IPS-NIHi7 (cell line): ENCODE measurements at regions not wholly inside any gene's neighbourhood (a gene's known extent, or its start where the extent isn't known, plus 50 kb on each side); places are given as distances from the start of the nearest gene placed in this dataset.
"Not testable (repeated sequence)": the region's sequence is repeated elsewhere in the genome, so short reads cannot be mapped to it uniquely, and the experiment has no call there.

ENCODE experiments used
- DNase-seq: peaks from one replicate; pipeline ENCODE4 v3.0.0; 2012; ENCODE audit warnings: mixed read lengths; ENCODE audit errors: extremely low spot score

GRCh38 chr6:118719351-118720124 lies 68.1 kb upstream of the CEP85L start:
- DNase-seq, result no peak

DNA sequence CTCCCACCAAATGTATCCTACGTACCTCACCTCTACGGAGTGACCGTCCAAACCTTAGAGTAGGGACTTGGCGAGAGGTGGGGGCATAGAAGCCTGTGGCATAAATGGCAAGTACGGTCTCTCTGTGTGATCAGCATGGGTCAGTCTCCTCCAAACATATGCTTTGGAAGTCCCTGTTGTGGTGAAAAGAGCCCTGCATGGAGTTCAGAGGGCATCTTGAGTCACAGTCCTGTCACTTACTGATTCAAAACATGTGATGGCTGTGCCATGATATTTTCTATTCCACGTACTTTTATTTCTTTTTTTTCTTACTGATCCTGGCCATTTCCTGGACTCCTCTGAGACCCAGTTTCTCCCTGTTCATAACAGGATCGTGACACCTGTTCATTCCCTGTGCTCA lies 67.5 kb upstream of the CEP85L start:
- no peak for DNase-seq

- DNase-seq, result no peak
Measured at GRCh38 chr6:118718297-118718696, 66.9 kb upstream of the CEP85L start.

- no peak for DNase-seq
Measured at GRCh38 chr6:118717106-118717505, 65.7 kb upstream of the CEP85L start.

DNA sequence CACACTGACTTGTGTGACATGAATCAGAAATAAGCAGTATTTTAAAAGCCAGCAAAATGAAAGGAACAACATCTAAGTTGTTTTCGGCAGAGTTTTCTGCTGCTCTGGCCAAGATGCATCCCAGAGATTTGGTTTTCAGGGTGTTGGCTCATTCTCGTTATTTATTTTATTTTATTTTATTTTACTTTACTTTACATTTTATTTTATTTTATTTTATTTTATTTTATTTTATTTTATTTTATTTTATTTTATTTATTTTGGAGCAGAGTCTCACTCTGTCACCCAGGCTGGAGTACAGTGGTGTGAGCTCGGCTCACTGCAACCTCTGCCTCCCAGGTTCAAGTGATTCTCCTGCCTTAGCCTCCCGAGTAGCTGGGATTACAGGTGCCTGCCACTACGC lies 64.5 kb upstream of the CEP85L start:
- DNase-seq, result not testable (repeated sequence)

DNA sequence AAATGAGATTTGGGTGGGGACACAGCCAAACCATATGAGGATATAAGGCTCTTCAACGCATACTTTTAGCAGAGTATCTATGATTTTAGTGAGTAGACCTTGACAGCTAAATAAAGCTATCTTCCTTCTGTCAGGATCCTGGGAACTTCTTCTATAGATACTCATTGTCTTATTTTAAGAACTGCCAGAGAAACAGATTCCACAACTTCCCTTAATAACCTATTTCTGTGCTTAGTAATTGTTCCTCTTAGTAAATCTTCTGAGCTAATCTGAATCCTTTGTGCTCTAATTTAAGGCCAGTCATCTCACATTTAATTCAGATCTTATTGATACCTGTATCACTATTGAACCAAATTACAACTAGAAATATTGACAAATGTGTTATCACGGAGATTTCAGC lies 64.0 kb upstream of the CEP85L start:
- no peak for DNase-seq

GRCh38 chr6:118714756-118715155 lies 63.4 kb upstream of the CEP85L start:
- no peak for DNase-seq

- DNase-seq, result no peak
Measured at GRCh38 chr6:118712969-118713368, 61.6 kb upstream of the CEP85L start.

- DNase-seq, result no peak
Measured at GRCh38 chr6:118710616-118711015, 59.2 kb upstream of the CEP85L start.

GRCh38 chr6:118709859-118710350 lies 58.5 kb upstream of the CEP85L start:
- DNase-seq, result no peak

- no peak for DNase-seq
Measured at GRCh38 chr6:118708744-118709143, 57.4 kb upstream of the CEP85L start.

DNA sequence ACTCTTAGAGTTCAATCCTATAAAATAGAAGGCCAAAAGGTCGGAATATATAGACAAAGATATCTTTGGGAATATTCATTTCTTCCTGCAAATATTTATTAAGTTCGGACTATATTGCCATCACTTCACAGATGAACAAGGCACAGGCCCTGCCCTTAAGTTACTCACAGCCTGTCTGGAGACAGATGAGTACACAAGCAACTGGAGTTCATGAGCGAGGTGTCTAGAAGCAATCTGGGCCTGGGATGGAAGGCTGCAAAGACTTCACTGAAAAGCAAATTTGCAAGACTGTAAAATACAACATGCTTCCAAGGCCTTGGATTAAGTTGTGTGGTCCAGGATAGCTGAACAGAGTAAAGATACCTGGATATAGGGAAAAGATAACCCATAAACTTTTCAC lies 56.7 kb upstream of the CEP85L start:
- DNase-seq, result no peak

GRCh38 chr6:118706702-118707101 lies 55.3 kb upstream of the CEP85L start:
- no peak for DNase-seq

GRCh38 chr6:118705544-118706491 lies 54.4 kb upstream of the CEP85L start:
- DNase-seq, result peak; percentile 63

DNA sequence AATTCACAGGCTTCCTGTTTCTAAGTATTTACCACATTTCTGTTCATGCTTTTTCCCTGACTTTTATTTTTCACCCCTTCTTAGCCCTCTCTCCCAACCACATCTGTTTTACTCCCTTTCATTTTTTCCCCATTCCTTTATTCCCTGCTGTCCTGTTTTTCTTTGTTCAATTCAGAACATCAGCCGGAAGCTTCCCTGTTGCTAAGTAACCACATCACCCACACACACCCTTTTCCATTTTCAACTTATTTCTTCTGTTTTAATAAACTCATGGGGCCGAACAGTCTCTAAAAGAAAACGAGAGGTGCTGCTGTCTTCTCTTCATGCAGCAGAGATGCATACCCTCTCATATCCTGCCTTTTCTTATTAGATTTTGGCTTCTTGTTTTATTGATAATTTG lies 53.5 kb upstream of the CEP85L start:
- DNase-seq, result no peak

GRCh38 chr6:118701260-118701659 lies 49.9 kb upstream of the CEP85L start:
- DNase-seq, result not testable (repeated sequence)
